ENCODE measurements at regions not wholly inside any gene's neighbourhood (a gene's known extent, or its start where the extent isn't known, plus 50 kb on each side); places are given as distances from the start of the nearest gene placed in this dataset.

DNA sequence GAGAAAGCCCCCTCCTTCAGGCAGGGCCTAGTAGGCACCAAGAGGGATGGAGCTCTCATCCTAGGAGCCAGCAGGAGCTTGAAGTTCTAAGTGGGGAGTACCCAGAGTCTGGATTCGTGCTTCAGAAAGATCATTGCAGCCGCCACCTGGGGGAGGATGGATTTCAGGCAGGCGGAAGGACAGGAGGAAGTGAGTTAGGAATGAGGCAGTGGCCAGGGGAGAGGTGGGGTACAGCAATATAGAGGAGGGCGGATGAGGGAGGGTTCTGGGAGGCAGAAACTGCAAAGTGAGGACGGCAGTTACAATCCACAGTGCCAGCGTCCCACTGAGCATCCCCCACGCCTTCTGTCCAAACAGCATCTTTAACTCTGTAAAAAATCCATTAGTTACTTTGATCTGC lies 65.2 kb upstream of the LINGO1 start:
- DNase-seq = no peak

GRCh38 chr15:77696871-77697270 lies 64.2 kb upstream of the LINGO1 start:
- no peak for DNase-seq

- DNase-seq = no peak
Measured at GRCh38 chr15:77695961-77696582, 63.4 kb upstream of the LINGO1 start.

DNA sequence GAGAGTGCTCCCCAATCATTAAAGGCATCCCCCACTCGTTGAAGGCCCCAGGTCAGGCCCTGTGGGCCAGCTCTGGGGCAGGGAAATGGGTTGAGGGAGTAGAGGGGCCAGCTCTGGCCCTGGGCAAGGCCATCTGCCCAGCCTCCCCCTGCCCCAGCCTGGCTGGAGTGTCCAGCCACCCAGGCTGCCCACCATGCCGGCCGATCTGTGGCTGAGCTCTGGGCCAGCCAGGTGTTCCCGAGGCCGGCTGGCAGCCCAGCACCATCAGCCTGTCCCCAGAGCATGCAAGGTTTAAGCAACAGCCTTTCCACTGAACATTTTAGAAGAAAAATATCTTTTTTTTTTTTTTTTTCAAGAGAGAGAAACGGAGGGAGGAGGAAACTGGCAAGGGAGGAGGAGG lies 62.8 kb upstream of the LINGO1 start:
- no peak for DNase-seq

DNA sequence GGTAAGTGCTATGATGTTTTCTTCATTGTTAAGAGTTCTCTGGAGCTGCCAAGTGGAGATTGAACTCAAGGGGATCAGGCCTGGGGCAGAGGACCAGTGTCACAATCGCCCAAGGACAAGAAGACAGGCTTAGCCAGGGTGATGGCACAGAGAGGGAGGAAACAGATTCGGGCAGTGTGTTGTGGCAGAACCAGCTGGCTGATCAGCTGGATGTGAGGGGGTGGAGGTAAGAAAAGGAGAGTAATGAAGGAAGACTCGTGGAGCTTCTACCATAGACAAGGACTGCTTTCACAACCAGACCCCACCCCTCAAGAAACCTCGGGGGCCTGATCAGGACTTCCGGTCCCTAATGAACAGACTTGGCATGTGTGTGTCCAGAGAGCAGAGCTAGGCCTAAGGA lies 60.9 kb upstream of the LINGO1 start:
- DNase-seq = no peak

DNA sequence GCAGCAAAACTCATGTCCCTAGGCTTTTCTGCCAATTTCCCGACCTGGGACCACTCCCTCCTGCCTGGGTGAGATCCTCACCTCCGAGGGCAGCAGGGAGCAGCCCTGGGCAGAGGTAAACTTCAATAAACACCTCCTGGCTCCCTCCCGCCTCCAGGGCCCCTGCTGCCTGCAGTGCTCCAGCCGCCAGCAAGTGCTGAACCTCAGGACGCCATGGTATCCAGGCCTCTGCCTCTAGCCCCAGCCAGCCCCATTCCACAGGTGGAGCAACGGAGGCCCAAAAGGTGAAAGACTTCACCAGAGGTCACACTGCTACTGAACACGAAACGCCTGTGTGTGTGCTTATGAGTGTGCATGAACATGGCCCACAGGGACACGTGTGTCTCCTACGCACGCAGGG lies 59.9 kb upstream of the LINGO1 start:
- no peak for DNase-seq

DNA sequence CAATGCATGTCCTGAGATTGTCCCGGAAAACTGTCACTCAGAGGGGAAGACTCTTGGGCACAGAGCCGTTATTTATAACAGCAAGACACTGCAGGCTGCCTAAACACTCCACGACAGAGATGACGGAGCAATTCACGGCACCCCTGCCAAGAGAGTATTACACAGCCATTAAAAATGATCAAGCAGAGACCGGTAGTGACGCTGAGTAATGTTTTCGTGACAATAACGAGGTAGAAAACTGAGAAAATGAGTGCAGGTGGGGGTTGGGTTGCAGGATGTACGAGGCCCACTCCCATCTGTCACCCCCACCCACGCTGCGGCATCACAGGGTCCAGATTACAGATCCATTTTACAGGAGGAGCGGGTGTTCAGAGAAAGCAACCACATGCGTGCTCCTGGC lies 58.9 kb upstream of the LINGO1 start:
- no peak for DNase-seq

- no peak for DNase-seq
Measured at GRCh38 chr15:77689821-77690220, 57.1 kb upstream of the LINGO1 start.

DNA sequence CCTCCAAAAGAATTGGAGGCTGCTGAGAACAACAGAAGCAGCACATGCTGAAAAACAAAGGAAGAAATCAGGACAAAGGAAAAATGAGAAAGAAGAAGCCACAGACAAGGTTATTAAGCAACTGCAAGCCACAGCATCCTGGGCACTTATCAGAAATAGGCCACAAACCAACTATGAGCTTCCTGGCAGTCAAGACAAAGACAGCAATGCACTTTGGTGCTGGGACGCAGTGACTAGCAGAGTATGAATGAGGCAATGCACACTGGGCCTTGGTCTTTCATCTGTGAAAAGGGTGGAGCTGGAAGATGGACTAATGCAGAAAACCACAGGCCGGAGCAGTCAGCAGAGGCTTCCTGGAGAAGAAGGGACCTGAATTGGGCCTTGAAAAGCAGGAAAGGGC lies 56.0 kb upstream of the LINGO1 start:
- no peak for DNase-seq

DNA sequence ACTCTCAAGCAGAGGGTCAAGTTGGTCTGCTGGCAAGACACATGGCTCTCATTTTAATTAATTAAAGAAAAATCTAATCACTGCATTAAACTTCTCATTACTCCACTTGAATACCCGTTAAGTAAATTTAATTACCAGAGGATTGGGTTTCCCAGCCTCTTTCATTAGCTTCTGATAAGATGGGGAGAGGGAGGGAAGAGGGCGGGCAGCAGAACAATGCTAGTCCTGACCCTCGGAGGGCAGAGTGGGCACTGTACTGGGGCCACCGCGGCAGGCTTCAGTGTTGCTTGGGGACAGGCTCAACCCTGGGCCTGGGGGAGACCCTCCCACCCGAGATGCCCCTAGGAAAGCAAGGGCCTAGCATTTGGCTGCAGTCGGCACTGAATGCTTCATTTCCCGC lies 55.6 kb upstream of the LINGO1 start:
- DNase-seq = no peak

DNA sequence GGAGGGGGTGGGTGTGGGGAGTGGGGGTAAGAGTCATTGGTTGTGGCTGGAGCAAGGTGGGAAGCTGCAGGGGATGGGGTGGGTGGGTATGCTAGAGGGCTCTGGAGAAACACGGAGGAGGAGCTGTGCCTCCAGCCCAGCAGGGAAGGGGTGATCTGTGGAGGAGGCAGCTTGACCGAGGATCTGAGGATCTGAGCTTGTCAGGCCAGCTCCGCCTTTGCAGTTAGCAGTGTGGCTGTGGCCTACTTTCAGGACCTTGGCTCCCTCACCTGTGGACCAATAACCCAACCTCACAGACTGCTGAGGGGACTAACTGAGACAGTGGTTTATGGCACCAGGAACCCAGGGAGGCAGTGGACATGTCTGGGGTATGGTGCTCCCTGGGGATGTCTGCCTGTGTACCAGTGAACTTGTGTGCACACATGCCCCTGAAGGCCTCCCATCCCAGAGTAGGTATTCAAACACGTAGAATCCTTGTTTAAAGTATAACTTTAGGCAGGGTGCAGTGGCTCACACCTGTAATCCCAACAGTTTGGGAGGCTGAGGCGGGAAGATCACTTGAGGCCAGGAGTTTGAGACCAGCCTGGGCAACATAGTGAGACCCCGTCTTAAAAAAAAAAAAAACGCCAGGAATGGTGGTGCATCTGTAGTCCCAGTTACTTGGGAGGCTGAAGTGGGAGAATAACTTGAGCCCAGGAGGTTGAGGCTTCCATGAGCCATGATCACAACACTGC lies 52.5 kb upstream of the LINGO1 start:
- DNase-seq = no peak

DNA sequence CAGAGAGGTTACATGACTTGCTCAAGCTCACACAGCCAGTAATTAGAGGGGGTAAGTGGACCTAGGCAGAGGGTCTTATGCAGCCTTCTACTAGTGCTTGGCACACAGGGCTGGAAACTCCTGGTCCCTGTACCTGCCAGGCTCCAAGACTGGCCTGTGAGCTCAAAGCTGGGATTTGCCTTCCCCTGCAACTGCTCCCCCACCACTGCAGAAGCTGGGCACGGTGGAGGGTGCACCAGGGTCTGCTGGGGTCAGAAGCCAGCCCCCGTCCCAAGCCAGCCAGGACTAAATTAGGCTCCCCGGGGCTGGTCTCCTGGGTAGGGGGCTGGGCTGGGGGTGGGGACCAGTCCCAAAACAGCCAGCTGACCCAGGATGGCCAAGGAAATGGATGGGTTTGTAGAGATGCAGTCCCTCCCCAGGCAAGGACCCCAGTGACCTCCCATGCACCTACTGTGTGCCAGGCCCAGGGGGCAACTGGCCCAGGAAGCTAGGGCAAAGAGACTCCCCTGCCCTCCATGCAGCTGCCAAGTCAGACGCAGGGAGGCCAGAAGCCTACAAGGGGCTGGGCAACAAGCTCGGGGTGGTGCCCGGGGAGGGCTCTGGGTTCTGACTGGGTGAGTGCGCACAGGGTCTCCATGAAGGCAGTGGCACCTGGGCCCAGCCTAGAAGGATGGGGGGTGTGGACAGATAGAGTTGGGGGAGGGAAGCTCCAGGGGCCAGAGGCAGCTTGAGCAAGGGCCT lies 51.8 kb upstream of the LINGO1 start:
- no peak for DNase-seq

DNA sequence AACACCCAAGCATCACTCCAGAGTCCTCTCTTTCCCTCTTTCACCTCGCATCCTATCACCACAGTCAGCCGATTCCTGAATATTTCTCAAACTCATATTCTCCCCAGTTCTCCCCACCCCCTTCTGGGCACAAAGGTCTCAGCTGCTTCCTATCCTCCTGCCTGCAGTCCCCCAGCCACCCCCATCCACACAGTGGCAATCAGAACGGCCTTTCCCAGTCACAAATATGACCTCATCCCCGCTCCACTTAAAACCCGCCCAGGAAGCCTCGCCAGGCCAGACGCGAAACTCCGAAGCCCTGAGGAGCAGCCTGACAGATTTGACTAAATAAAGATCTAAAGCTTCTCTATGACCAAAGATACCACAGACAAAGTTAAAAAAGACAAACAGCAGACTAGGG lies 49.9 kb upstream of the LINGO1 start:
- no peak for DNase-seq

Data from DMS 273 treated with DMSO at 0.1 percent for 48 hours (cell line).